B cell (primary cell): ENCODE measurements at regions not wholly inside any gene's neighbourhood (a gene's known extent, or its start where the extent isn't known, plus 50 kb on each side); places are given as distances from the start of the nearest gene placed in this dataset.

Experiments used
- ATAC-seq: fragments of 200-7000 bp; cut with Tn5 transposase; one replicate; pipeline ENCODE4 v1.10.0; 2021; ENCODE audit warnings: low read depth, mild to moderate bottlenecking, moderate number of reproducible peaks, moderate library complexity
- CTCF ChIA-PET: fragments of 350-600 bp; sonication (Branson Sonifier 250); formaldehyde crosslinking; loops from one replicate; lab custom pipeline; 2021; ENCODE audit warnings: antibody characterized with exemption, inconsistent platforms; lab: Charles Lee
- POLR2A ChIA-PET: fragments of 350-600 bp; sonication (Branson Sonifier 250); formaldehyde crosslinking; loops from one replicate; lab custom pipeline; 2021; ENCODE audit warnings: antibody characterized with exemption; lab: Charles Lee
- DNase-seq: peaks from one replicate; pipeline ENCODE4 v3.0.0; 2013
- H2AFZ ChIP-seq: 2 replicates; pipeline ENCODE4 v1.6.1; 2012; ENCODE audit warnings: mild to moderate bottlenecking, low read depth, low read length; ENCODE audit not compliant: insufficient read depth, poor library complexity, severe bottlenecking
- H3K27ac ChIP-seq, 2 donors: 1 replicate in 1 of 2; 2 replicates in 1 of 2; pipeline ENCODE4 v1.5.1; 2012 to 2013; ENCODE audit warnings: low read length in 2 of 2, mild to moderate bottlenecking in 2 of 2, moderate library complexity in 1 of 2
- H3K27me3 ChIP-seq, 4 experiments: fragments of 200-600 bp in 1 of 4; sonication (generic) in 1 of 4; replicated peaks in 1 of 4; 1 replicate in 2 of 4; 2 replicates in 2 of 4; pipeline versions ENCODE4 v1.6.1 to v1.7.0; 2013 to 2016; ENCODE audit warnings: low read length in 3 of 4, mild to moderate bottlenecking in 2 of 4, mixed read lengths in 1 of 4, moderate library complexity in 1 of 4; ENCODE audit not compliant: insufficient read depth in 4 of 4, control insufficient read depth in 3 of 4; ENCODE audit errors: control extremely low read depth in 1 of 4
- H3K36me3 ChIP-seq, 2 experiments: replicated peaks in 1 of 2; 1 replicate in 1 of 2; 2 replicates in 1 of 2; pipeline versions ENCODE4 v1.6.1 to v1.7.1; 2013; ENCODE audit warnings: low read length in 1 of 2; ENCODE audit not compliant: insufficient read depth in 2 of 2, control insufficient read depth in 1 of 2; ENCODE audit errors: control extremely low read depth in 1 of 2, extremely low read depth in 1 of 2
- H3K4me1 ChIP-seq, 2 donors: fragments of 200-600 bp in 1 of 2; sonication (generic) in 1 of 2; 1 replicate in 1 of 2; 2 replicates in 1 of 2; pipeline versions ENCODE4 v1.5.1 to v1.6.1; 2013 to 2017; ENCODE audit warnings: low read length in 2 of 2; ENCODE audit not compliant: control insufficient read depth in 2 of 2, insufficient read depth in 2 of 2
- H3K4me2 ChIP-seq: replicated peaks from 2 replicates; pipeline ENCODE3; 2012; ENCODE audit warnings: mild to moderate bottlenecking, low read depth, low read length; ENCODE audit not compliant: poor library complexity, severe bottlenecking
- H3K4me3 ChIP-seq, 5 experiments: fragments of 200-600 bp in 1 of 5; sonication (generic) in 1 of 5; 1 replicate in 3 of 5; 2 replicates in 2 of 5; pipeline versions ENCODE4 v1.5.1 to v1.7.0; 2011 to 2016; ENCODE audit warnings: low read length in 4 of 5, mild to moderate bottlenecking in 4 of 5, low read depth in 2 of 5, control low read depth in 1 of 5, moderate library complexity in 1 of 5; ENCODE audit not compliant: insufficient read depth in 1 of 5; ENCODE audit errors: control extremely low read depth in 1 of 5, extremely low read depth in 1 of 5
- H3K79me2 ChIP-seq: fragments of 200-600 bp; sonication (generic); one replicate; pipeline ENCODE4 v1.6.0; 2016; ENCODE audit warnings: low read length; ENCODE audit not compliant: control insufficient read depth, insufficient read depth
- H3K9ac ChIP-seq: fragments of 200-600 bp; sonication (generic); 2 replicates; pipeline ENCODE4 v1.6.1; 2017; ENCODE audit warnings: mild to moderate bottlenecking, low read length, moderate library complexity
- H3K9me3 ChIP-seq, 3 donors: one replicate each; pipeline versions ENCODE4 v1.6.1 to v1.7.1; 2013; ENCODE audit warnings: low read length in 2 of 3; ENCODE audit not compliant: control insufficient read depth in 2 of 3, insufficient read depth in 1 of 3; ENCODE audit errors: control extremely low read depth in 1 of 3
- H4K20me1 ChIP-seq: 2 replicates; pipeline ENCODE4 v1.6.0; 2012; ENCODE audit warnings: mild to moderate bottlenecking, low read length; ENCODE audit not compliant: insufficient read depth, control insufficient read depth, poor library complexity, severe bottlenecking
- H3K27ac Mint-ChIP-seq: one replicate; pipeline ENCODE4 v1.8.0; 2021; ENCODE audit warnings: mixed read lengths
- H3K27me3 Mint-ChIP-seq: one replicate; pipeline ENCODE4 v1.8.0; 2021; ENCODE audit warnings: mixed read lengths
- H3K4me1 Mint-ChIP-seq: one replicate; pipeline ENCODE4 v1.8.0; 2021; ENCODE audit warnings: mixed read lengths
- H3K4me3 Mint-ChIP-seq: one replicate; pipeline ENCODE4 v1.8.0; 2021; ENCODE audit warnings: mixed read lengths
- H3K9me3 Mint-ChIP-seq: one replicate; pipeline ENCODE4 v1.8.0; 2022; ENCODE audit warnings: mixed read lengths; ENCODE audit not compliant: insufficient read depth
- EZH2 ChIP-seq: IDR thresholded peaks from 2 replicates; pipeline ENCODE4 v1.6.1; 2012; ENCODE audit warnings: borderline replicate concordance, low read depth, mild to moderate bottlenecking, moderate library complexity, low read length; ENCODE audit not compliant: insufficient read depth, poor library complexity, severe bottlenecking
- WGBS: methylation state at CpG from one replicate; pipeline ENCODE4 v1.1.5; 2013; ENCODE audit warnings: missing lambda C conversion rate; ENCODE audit not compliant: insufficient coverage; 5-methylcytosine and 5-hydroxymethylcytosine counted together
- intact Hi-C: fragments of 100-400 bp; cut with micrococcal nuclease; formaldehyde crosslinking; loops from one replicate; pipeline ENCODE4 v1.10.0; 2022
- TF ChIP-seq, protein P1 (sequence below): fragments of 200-600 bp; IDR thresholded peaks from one replicate; pipeline ENCODE4 v1.8.0; 2022; ENCODE audit warnings: antibody characterized with exemption, mild to moderate bottlenecking

DNA sequence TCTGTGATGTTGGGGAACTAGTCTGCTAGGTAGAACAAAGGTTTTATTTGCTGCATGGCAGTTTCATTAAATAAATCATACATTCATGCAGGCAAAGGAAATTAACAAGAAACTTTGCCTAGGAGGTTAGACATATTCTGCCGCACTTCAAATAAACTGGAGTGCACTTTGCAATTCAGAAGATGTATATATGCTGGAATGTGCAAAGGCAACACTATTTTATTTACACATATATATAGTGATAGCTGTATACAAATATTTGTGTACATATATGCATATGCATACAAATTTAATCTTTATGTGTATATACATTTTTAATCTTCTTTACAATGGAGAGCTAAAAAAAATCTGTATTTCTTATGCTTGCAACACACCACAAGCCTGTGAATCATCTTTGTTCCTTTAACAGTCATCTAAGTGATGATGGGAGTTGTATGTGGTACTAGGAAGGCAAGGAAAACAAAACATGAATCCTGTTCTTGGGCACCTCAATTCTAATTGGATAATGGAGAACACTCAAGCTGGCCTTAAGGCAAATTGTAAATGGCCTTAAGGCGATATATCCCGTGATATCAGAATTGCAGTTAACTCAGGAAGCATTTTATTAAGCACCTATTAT lies 605.8 kb upstream of the CAMK1G start:
- no peaks in the 10 kb centered on the region for H3K27me3 Mint-ChIP-seq
- TF ChIP-seq EZH2, result no peak
- TF ChIP-seq, protein P1, sequence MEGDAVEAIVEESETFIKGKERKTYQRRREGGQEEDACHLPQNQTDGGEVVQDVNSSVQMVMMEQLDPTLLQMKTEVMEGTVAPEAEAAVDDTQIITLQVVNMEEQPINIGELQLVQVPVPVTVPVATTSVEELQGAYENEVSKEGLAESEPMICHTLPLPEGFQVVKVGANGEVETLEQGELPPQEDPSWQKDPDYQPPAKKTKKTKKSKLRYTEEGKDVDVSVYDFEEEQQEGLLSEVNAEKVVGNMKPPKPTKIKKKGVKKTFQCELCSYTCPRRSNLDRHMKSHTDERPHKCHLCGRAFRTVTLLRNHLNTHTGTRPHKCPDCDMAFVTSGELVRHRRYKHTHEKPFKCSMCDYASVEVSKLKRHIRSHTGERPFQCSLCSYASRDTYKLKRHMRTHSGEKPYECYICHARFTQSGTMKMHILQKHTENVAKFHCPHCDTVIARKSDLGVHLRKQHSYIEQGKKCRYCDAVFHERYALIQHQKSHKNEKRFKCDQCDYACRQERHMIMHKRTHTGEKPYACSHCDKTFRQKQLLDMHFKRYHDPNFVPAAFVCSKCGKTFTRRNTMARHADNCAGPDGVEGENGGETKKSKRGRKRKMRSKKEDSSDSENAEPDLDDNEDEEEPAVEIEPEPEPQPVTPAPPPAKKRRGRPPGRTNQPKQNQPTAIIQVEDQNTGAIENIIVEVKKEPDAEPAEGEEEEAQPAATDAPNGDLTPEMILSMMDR, result no peak
- intact Hi-C loops, result no loop called here
- H3K4me3 ChIP-seq, result no peak overlapping the region
- DNase-seq (no peak), ATAC-seq (no peak)
- no peaks in the 10 kb centered on the region for H3K4me1 Mint-ChIP-seq
- no peak overlapping the region for H3K4me2 ChIP-seq
- H3K36me3 ChIP-seq, result no peaks in the 10 kb centered on the region
- no peak overlapping the region for H3K27ac ChIP-seq
- H2AFZ ChIP-seq, result no peak overlapping the region
- no peaks in the 10 kb centered on the region for H3K27me3 ChIP-seq
- no peaks in the 10 kb centered on the region for H3K79me2 ChIP-seq
- no peak overlapping the region for H3K27ac Mint-ChIP-seq
- no peaks in the 10 kb centered on the region for H3K9me3 ChIP-seq
- POLR2A ChIA-PET, result no interaction called here
- no peaks in the 10 kb centered on the region for H3K4me1 ChIP-seq
- H4K20me1 ChIP-seq, result no peaks in the 10 kb centered on the region
- WGBS, result no CpG with 5 or more reads among the region's 3 CpGs
- H3K4me3 Mint-ChIP-seq, result no peak overlapping the region
- no peak overlapping the region for H3K9ac ChIP-seq
- CTCF ChIA-PET, result no interaction called here
- no peaks in the 10 kb centered on the region for H3K9me3 Mint-ChIP-seq

DNA sequence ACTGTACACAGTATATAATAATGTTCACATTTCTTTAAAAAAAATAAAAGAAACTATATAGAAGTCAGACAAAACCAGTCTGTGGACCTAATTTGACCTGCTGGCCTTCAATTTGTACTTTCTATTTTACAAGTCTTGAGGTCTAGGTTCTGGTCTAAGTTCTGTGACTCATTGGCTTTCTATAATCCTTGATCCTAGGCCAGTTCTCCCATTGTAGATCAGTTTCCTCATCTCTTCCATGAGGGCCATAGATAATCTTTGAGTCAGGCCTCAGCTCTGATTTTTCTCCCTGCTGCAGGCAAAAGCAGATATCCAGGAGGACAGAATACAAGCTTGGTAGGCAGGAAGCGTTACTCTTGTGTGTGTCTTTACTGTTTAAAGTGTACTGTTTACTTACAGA lies 603.7 kb upstream of the CAMK1G start:
- no peak overlapping the region for H3K4me3 ChIP-seq
- H3K9me3 Mint-ChIP-seq, result no peaks in the 10 kb centered on the region
- no peak for ATAC-seq
- H3K9ac ChIP-seq, result no peak overlapping the region
- H3K79me2 ChIP-seq, result no peaks in the 10 kb centered on the region
- no CpG with 5 or more reads among the region's 1 CpG for WGBS
- no peak for DNase-seq
- no peak overlapping the region for H2AFZ ChIP-seq
- no peak overlapping the region for H3K4me3 Mint-ChIP-seq
- H3K27me3 Mint-ChIP-seq, result no peaks in the 10 kb centered on the region
- H3K27ac ChIP-seq, result no peak overlapping the region
- no peaks in the 10 kb centered on the region for H4K20me1 ChIP-seq
- CTCF ChIA-PET, result no interaction called here
- H3K27ac Mint-ChIP-seq, result no peak overlapping the region
- no peaks in the 10 kb centered on the region for H3K9me3 ChIP-seq
- H3K27me3 ChIP-seq, result no peaks in the 10 kb centered on the region
- POLR2A ChIA-PET, result no interaction called here
- no peaks in the 10 kb centered on the region for H3K4me1 ChIP-seq
- H3K4me1 Mint-ChIP-seq, result no peaks in the 10 kb centered on the region
- H3K4me2 ChIP-seq, result no peak overlapping the region
- no peak for TF ChIP-seq EZH2
- TF ChIP-seq, protein P1, result no peak
- no peaks in the 10 kb centered on the region for H3K36me3 ChIP-seq
- intact Hi-C loops, result no loop called here
